ENCODE measurements at regions not wholly inside any gene's neighbourhood (a gene's known extent, or its start where the extent isn't known, plus 50 kb on each side); places are given as distances from the start of the nearest gene placed in this dataset.
"Not testable (repeated sequence)": the region's sequence is repeated elsewhere in the genome, so short reads cannot be mapped to it uniquely, and the experiment has no call there.

- no peak for DNase-seq (ENCODE audit: low spot score)
Observed at GRCh38 chr2:216949700-216950413, 90.0 kb upstream of the TNP1 start.

DNA sequence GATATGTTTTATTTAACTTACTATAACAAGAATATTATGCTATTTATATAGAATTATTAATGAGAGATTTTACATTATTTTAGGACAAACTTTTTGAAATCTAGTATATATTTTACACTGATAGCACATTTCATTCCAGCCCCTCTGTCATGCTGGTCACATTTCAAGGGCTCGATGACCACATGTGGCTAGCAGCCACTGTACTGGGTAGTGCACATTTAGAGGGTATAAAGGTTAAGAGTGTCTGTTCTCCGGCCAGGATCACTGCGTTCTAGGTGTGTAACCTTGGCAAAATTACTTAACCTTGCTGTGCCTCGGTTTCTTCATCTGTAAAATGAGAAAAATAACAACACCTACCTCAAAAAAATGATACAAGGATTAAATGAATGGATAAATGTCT lies 87.2 kb upstream of the TNP1 start:
- DNase-seq (ENCODE audit: low spot score), result no peak

DNA sequence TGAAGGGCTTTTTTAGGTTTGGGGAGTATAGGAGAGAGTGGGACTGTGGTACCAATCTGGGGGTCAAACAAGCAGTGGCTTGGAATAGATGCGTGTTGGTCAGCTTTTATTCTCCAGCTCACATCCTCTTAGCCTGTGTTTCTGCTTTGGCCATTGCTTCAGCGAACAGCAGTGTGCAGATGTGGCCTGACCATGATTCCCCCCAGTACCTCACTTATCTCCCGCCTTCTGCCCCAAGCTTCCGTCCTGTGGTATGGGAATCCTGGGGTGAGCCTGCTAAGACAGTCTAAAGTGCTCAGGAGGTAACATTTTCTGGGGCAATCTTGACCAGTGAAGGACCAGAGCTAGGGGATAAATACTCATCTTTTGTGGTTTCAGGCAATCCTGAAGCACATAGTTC lies 84.9 kb upstream of the TNP1 start:
- DNase-seq (ENCODE audit: low spot score), result no peak

- DNase-seq (ENCODE audit: low spot score), result no peak
Observed at GRCh38 chr2:216943109-216943508, 83.2 kb upstream of the TNP1 start.

- no peak for DNase-seq (ENCODE audit: low spot score)
Observed at GRCh38 chr2:216942465-216942864, 82.6 kb upstream of the TNP1 start.

DNA sequence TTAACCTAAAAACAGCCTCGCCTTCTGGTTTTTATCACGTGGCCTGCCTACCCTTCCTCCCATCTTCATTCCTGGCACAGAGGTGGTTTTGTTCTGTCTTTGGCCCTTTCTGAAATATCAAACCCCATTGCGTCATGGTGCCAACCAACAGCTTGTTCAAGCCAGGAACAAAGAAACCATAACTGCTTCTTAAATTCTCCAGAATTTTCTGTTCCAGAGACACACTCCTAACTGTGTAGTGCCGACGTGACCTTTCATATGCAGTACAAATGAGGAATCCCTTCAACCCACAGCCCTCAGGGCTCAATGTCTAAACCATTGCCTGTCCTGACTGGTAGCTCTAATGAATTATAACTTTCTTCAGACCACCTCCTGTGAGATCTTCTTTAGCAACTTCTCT lies 82.2 kb upstream of the TNP1 start:
- DNase-seq (ENCODE audit: low spot score), result no peak

GRCh38 chr2:216936954-216937357 lies 77.1 kb upstream of the TNP1 start:
- no peak for DNase-seq (ENCODE audit: low spot score)

DNA sequence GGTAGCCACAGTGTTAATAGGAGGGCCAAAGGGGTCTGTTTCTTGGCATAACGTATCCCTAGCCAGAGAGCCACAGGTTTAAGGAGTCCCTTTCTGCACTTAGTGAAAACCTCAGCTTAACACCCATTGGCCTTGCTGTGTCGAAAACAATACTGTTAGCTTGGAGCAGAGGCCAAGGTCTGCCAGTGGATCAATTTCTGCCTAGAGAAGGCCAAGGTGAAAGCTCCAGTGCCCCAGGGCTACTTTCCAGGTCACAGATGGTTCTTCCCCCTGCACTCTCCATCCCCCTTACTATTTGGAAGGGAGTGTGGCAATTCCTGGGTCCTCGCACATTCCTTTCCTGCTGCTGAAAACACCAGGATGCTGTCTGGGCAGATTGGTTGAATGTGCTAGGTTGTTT lies 74.8 kb upstream of the TNP1 start:
- DNase-seq (ENCODE audit: low spot score), result no peak

DNA sequence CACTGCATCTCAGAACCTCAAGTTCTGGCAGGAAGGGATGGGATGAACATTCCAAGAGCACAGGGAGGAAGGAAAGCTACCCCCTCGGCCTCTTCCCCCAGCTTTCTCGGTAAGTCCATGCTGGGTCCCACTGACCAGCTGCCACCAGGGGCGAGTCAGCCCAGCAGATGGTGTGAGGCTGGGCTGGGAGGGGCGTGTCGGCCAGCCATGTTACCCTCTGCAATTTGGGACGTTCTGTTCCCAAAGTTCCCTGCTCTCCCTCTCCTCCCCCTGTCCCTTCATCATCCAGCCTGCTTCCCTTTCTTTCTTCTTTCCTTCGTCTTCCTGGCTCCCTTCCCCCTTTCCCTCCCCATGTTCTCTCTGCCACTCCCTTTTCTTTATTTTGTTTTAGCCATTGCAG lies 74.3 kb upstream of the TNP1 start:
- no peak for DNase-seq (ENCODE audit: low spot score)

DNA sequence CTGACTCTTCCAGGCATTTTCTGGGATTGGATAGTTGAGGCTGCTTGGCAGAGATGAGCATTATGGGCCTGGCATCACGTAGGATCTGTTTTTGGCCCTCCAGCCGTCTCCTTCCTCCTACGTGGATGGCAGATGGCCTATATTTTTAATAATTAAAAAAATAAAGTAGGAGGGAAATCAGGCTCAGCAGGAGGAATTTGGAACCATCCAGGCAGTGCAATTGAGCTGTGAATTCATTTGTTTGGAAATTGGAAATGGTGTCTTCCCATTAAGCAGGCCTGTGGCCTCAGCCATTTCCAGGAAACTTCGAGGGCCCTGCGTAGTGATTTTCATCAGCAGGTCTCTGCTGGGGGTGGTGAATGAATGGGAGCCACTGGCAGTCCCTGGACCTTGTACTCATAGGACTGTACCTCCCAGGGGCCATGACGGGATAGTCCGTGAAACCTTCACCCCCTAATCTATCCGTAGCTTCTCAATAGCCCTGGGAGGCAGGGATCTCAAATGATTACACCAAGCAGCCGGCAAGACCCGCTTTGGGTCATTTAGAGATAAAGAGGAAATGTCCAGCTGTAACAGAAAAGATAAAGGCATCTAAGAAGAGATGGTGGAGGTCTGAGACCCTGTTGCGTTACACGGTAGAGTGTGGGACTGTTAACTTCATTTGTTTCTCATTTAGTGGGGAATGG lies 73.1 kb upstream of the TNP1 start:
- DNase-seq (ENCODE audit: low spot score), result no peak

GRCh38 chr2:216932113-216932862 lies 72.4 kb upstream of the TNP1 start:
- no peak for DNase-seq (ENCODE audit: low spot score)

DNA sequence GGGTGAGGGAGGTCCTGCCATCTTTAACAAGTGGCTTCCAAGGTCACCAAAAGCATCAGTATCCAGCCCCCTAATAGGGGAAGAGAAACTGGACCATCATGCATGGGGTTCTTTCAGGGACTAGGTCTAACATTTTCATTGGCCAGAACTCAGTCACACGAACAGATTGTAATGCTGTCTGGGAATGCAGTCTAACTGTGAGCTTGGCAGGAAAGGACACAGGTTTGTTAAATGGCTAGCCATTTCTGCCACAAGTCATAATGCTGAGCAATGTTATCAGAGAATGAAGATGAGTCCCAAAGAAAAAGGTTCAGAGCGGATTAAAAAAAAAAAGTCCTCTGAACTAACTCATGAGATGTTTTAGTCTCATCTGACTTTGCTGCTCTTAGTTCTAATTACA lies 70.9 kb upstream of the TNP1 start:
- no peak for DNase-seq (ENCODE audit: low spot score)

- DNase-seq (ENCODE audit: low spot score), result not testable (repeated sequence)
Observed at GRCh38 chr2:216929338-216929737, 69.5 kb upstream of the TNP1 start.

GRCh38 chr2:216927163-216927562 lies 67.3 kb upstream of the TNP1 start:
- no peak for DNase-seq (ENCODE audit: low spot score)

DNA sequence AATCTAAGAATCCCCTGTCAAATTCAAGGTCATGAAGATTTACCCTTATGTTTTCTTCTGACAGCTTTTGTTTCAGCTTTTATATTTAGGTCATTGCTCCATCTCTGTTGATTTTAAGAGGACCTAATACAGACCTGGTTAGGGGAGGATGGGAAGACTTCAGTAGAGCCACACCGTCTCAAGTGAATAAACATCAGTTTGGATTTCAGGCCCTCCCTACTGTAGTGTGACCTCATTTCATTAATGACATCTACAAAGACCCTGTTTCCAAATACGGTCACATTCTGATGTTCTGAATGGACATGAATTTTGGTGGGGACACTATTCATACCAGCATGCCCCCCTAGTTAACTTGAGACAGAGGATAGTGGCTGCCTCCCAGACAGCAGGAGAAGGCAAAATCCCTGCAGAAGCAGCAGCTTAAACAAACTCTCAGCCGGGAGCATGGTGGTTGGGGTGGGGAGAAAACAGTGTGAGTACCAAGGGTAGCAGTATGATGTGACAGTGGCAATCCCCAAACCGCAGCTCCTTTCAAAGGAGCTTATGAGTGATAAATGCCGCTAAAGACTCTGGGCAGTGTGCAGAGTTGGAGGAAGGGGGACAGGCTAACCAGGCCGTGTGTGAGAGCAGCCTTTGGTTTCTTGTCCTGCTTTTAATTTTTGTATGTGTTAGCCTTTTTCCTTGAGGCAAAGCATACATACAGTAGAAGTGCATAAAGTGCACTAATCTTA lies 65.9 kb upstream of the TNP1 start:
- DNase-seq (ENCODE audit: low spot score), result no peak

DNA sequence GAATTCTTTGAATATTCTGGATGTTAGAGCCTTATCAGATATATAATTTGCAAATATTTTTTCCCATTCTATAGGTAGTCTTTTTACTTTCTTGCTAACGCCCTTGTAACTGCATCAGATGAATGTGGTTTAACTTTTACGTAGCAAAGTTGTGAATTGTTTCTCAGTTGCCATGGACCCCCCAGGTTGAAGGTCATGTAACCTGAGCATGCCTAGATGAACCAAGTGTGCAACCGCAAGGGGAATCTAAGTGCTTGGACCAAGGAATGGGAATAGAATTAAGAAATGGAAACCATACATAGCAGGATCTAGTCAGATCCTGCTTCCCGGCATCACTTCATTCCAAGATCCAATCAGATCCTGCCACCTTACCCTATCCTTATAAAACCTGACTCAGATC lies 65.1 kb upstream of the TNP1 start:
- no peak for DNase-seq (ENCODE audit: low spot score)

GRCh38 chr2:216923706-216924105 lies 63.8 kb upstream of the TNP1 start:
- no peak for DNase-seq (ENCODE audit: low spot score)

DNA sequence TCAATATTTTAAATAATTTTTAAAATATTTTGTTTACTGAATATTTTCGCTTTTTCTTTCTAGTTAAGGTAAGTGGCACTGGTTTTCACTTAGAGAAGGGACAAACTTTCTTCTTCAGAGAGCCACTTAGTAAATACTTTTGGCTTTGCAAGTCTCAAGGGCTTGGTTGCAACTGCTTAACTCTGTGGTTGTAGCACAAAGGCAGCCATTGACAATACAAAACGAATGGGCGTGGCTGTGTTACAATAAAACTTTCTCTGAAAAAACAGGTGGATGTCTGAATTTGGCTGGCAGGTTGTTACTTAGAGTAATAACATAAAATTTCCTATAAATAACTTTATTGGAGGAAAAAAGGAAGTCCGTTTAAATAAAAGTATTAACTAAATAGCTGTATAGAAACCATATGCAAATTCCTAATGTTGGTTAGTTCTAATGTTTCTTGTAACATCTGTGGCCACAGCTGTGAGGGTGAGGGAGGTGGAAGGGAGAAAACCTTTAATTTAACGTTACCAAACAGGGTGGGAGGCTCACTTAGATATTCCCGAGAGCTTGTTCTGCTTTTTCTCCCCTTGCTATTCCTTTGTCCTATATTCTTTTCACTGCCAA lies 62.4 kb upstream of the TNP1 start:
- no peak for DNase-seq (ENCODE audit: low spot score)

GRCh38 chr2:216920937-216921456 lies 61.1 kb upstream of the TNP1 start:
- no peak for DNase-seq (ENCODE audit: low spot score)

DNA sequence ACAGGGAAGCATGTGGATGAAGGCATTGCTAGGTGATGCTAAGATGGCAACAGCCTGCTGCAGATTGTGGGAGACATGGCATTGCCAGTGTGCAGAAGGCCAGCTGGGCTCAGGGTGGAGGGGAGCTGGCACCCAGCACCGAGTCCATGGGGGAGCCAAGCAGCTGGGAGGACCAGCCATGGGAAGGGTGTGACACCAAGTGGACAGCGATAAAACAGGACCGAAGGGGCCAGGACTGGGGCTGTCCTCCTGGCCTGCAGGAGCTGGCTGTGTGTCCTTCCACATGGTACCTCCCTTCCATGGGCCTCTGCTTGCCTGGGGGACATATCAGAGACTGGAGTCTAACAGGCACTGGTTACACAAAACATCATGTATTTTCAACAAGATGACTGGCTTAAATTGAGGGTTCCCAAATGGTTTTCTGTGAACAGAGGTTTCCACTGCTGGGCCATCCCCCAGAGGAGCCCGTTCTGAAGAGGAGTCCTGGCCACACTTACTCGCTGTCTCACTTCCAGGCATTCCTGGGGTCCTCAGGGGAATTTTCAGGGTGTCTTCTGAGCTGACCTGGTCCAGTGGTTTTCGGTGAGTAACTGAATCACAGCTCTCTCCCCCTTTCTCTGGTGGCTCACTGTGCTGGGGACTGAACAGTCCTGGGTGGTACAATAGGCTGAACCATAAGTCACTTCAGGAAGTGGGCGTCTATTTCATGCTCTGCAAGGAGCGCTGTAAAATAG lies 60.4 kb upstream of the TNP1 start:
- no peak for DNase-seq (ENCODE audit: low spot score)

- peak; percentile 84 for DNase-seq (ENCODE audit: low spot score)
Observed at GRCh38 chr2:216918088-216918680, 58.3 kb upstream of the TNP1 start.

All from A172 (cell line).